Mucosa of rectum (tissue), 2 donors: ENCODE measurements at regions not wholly inside any gene's neighbourhood (a gene's known extent, or its start where the extent isn't known, plus 50 kb on each side); places are given as distances from the start of the nearest gene placed in this dataset.
"Not testable (repeated sequence)": the region's sequence is repeated elsewhere in the genome, so short reads cannot be mapped to it uniquely, and the experiment has no call there.

Experiments
- H3K27ac ChIP-seq, 2 donors: one replicate each; pipeline ENCODE4 v1.7.0; 2013; ENCODE audit warnings: inconsistent platforms in 2 of 2, low read depth in 2 of 2, low read length in 2 of 2
- H3K27me3 ChIP-seq, 2 donors: one replicate each; pipeline ENCODE4 v1.7.0; 2013; ENCODE audit warnings: low read length in 2 of 2; ENCODE audit not compliant: control insufficient read depth in 2 of 2, insufficient read depth in 2 of 2
- H3K36me3 ChIP-seq, 2 donors: one replicate each; pipeline ENCODE4 v1.7.0; 2013; ENCODE audit warnings: low read length in 2 of 2; ENCODE audit not compliant: control insufficient read depth in 2 of 2, insufficient read depth in 2 of 2
- H3K4me1 ChIP-seq, 2 donors: one replicate each; pipeline ENCODE4 v1.7.0; 2013; ENCODE audit warnings: low read length in 2 of 2, mild to moderate bottlenecking in 1 of 2; ENCODE audit not compliant: control insufficient read depth in 2 of 2, insufficient read depth in 2 of 2
- H3K4me3 ChIP-seq, 2 donors: one replicate each; pipeline ENCODE4 v1.7.0; 2013; ENCODE audit warnings: low read length in 2 of 2
- H3K9ac ChIP-seq, 2 donors: one replicate each; pipeline ENCODE4 v1.7.0; 2013; ENCODE audit warnings: low read length in 2 of 2, low read depth in 1 of 2, mild to moderate bottlenecking in 1 of 2
- H3K9me3 ChIP-seq, 2 donors: one replicate each; pipeline ENCODE4 v1.7.0; 2013; ENCODE audit warnings: low read length in 2 of 2; ENCODE audit not compliant: control insufficient read depth in 2 of 2
- donor health status: healthy.
- donor health status: Normal muscosa, but diverticular disease.

GRCh38 chr6:8860671-8861070 lies 425.3 kb upstream of the SLC35B3 start:
- no peaks in the 10 kb centered on the region for H3K27me3 ChIP-seq
- H3K9me3 ChIP-seq: no peaks in the 10 kb centered on the region
- H3K27ac ChIP-seq: no peak overlapping the region
- H3K4me1 ChIP-seq: no peaks in the 10 kb centered on the region
- no peak overlapping the region for H3K4me3 ChIP-seq
- no peaks in the 10 kb centered on the region for H3K36me3 ChIP-seq
- H3K9ac ChIP-seq: no peak overlapping the region

GRCh38 chr6:8859501-8859900 lies 424.2 kb upstream of the SLC35B3 start:
- H3K36me3 ChIP-seq: no peaks in the 10 kb centered on the region
- H3K4me3 ChIP-seq: no peak overlapping the region
- no peaks in the 10 kb centered on the region for H3K27me3 ChIP-seq
- H3K4me1 ChIP-seq: no peaks in the 10 kb centered on the region
- H3K27ac ChIP-seq: no peak overlapping the region
- no peak overlapping the region for H3K9ac ChIP-seq
- no peaks in the 10 kb centered on the region for H3K9me3 ChIP-seq

GRCh38 chr6:8858854-8859331 lies 423.5 kb upstream of the SLC35B3 start:
- H3K27me3 ChIP-seq: no peaks in the 10 kb centered on the region
- H3K36me3 ChIP-seq: no peaks in the 10 kb centered on the region
- H3K4me3 ChIP-seq: no peak overlapping the region
- H3K9ac ChIP-seq: no peak overlapping the region
- H3K9me3 ChIP-seq: no peaks in the 10 kb centered on the region
- H3K27ac ChIP-seq: no peak overlapping the region
- H3K4me1 ChIP-seq: no peaks in the 10 kb centered on the region

- H3K4me3 ChIP-seq: no peak overlapping the region
- no peak overlapping the region for H3K9ac ChIP-seq
- no peaks in the 10 kb centered on the region for H3K9me3 ChIP-seq
- no peaks in the 10 kb centered on the region for H3K4me1 ChIP-seq
- no peaks in the 10 kb centered on the region for H3K36me3 ChIP-seq
- H3K27ac ChIP-seq: no peak overlapping the region
- no peaks in the 10 kb centered on the region for H3K27me3 ChIP-seq
Observed at GRCh38 chr6:8857160-8857559, 421.8 kb upstream of the SLC35B3 start.

- no peaks in the 10 kb centered on the region for H3K9me3 ChIP-seq
- H3K4me1 ChIP-seq: no peaks in the 10 kb centered on the region
- H3K9ac ChIP-seq: no peak overlapping the region
- no peaks in the 10 kb centered on the region for H3K27me3 ChIP-seq
- H3K27ac ChIP-seq: no peak overlapping the region
- no peaks in the 10 kb centered on the region for H3K36me3 ChIP-seq
- no peak overlapping the region for H3K4me3 ChIP-seq
Observed at GRCh38 chr6:8855411-8855810, 420.1 kb upstream of the SLC35B3 start.

GRCh38 chr6:8852332-8852731 lies 417.0 kb upstream of the SLC35B3 start:
- Histone ChIP-seq H3K9me3 (no peaks in the 10 kb centered on the region), H3K9ac (no peak overlapping the region), H3K4me1 (no peaks in the 10 kb centered on the region), H3K4me3 (no peak overlapping the region), H3K36me3 (no peaks in the 10 kb centered on the region), H3K27ac (no peak overlapping the region), H3K27me3 (no peaks in the 10 kb centered on the region)

GRCh38 chr6:8846680-8847079 lies 411.3 kb upstream of the SLC35B3 start:
- H3K4me1 ChIP-seq, H3K36me3 ChIP-seq, H3K27ac ChIP-seq, H3K9ac ChIP-seq, H3K27me3 ChIP-seq, H3K9me3 ChIP-seq, H3K4me3 ChIP-seq: not testable (repeated sequence)

- Histone ChIP-seq H3K9me3 (no peaks in the 10 kb centered on the region), H3K27ac (no peak overlapping the region), H3K4me1 (no peaks in the 10 kb centered on the region), H3K9ac (no peak overlapping the region), H3K36me3 (no peaks in the 10 kb centered on the region), H3K27me3 (no peaks in the 10 kb centered on the region), H3K4me3 (no peak overlapping the region)
Observed at GRCh38 chr6:8845690-8846089, 410.3 kb upstream of the SLC35B3 start.

- H3K4me1 ChIP-seq: no peaks in the 10 kb centered on the region
- no peaks in the 10 kb centered on the region for H3K9me3 ChIP-seq
- H3K9ac ChIP-seq: no peak overlapping the region
- no peak overlapping the region for H3K4me3 ChIP-seq
- no peaks in the 10 kb centered on the region for H3K36me3 ChIP-seq
- H3K27ac ChIP-seq: no peak overlapping the region
- H3K27me3 ChIP-seq: no peaks in the 10 kb centered on the region
Observed at GRCh38 chr6:8844968-8845367, 409.6 kb upstream of the SLC35B3 start.

- Histone ChIP-seq H3K9ac (no peak overlapping the region), H3K36me3 (no peaks in the 10 kb centered on the region), H3K4me1 (no peaks in the 10 kb centered on the region), H3K4me3 (no peak overlapping the region), H3K27ac (no peak overlapping the region), H3K27me3 (no peaks in the 10 kb centered on the region), H3K9me3 (no peaks in the 10 kb centered on the region)
Observed at GRCh38 chr6:8839626-8840025, 404.3 kb upstream of the SLC35B3 start.

GRCh38 chr6:8837343-8837742 lies 402.0 kb upstream of the SLC35B3 start:
- Histone ChIP-seq H3K27ac (no peak overlapping the region), H3K4me3 (no peak overlapping the region), H3K36me3 (no peaks in the 10 kb centered on the region), H3K9ac (no peak overlapping the region), H3K27me3 (no peaks in the 10 kb centered on the region), H3K4me1 (no peaks in the 10 kb centered on the region), H3K9me3 (no peaks in the 10 kb centered on the region)
